SU-DHL-6 (cell line): ENCODE measurements at regions not wholly inside any gene's neighbourhood (a gene's known extent, or its start where the extent isn't known, plus 50 kb on each side); places are given as distances from the start of the nearest gene placed in this dataset.

Experiments
- EZH2phosphoT487 ChIP-seq: fragments of 200-600 bp; sonication (generic), shearing (Covaris generic); conservative IDR thresholded peaks from 2 replicates; pipeline ENCODE4 v1.6.1; 2018; ENCODE audit warnings: mild to moderate bottlenecking, antibody characterized with exemption, low read length, moderate library complexity, mixed read lengths
- TF ChIP-seq, protein P1 (sequence below): fragments of 200-600 bp; sonication (generic); IDR thresholded peaks from one replicate; pipeline ENCODE4 v1.5.1; 2017; ENCODE audit warnings: antibody characterized with exemption, mild to moderate bottlenecking, low read length, moderate library complexity; ENCODE audit not compliant: insufficient read depth, poor library complexity, severe bottlenecking

DNA sequence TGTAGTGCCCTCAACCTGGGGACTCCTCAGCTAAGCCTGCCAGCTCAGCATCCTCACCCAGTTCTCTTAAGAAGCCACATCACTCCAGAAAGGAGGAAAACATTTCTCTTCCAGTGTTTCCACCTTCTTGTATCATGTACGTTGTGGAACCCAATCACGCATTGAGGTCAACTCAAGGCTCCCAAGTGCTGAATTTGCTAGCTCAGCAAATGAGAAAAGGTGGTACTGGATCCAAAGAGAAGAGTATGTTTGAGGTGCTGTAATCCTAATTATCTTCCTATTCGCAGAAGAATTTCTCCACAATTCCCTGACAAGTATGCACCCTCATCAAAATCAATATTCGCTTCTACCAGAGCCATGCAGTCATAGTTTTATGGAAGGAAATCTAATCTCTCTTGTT, 335.0 kb upstream of the C16orf82 start:
- TF ChIP-seq, protein P1, sequence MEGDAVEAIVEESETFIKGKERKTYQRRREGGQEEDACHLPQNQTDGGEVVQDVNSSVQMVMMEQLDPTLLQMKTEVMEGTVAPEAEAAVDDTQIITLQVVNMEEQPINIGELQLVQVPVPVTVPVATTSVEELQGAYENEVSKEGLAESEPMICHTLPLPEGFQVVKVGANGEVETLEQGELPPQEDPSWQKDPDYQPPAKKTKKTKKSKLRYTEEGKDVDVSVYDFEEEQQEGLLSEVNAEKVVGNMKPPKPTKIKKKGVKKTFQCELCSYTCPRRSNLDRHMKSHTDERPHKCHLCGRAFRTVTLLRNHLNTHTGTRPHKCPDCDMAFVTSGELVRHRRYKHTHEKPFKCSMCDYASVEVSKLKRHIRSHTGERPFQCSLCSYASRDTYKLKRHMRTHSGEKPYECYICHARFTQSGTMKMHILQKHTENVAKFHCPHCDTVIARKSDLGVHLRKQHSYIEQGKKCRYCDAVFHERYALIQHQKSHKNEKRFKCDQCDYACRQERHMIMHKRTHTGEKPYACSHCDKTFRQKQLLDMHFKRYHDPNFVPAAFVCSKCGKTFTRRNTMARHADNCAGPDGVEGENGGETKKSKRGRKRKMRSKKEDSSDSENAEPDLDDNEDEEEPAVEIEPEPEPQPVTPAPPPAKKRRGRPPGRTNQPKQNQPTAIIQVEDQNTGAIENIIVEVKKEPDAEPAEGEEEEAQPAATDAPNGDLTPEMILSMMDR, result no peak
- TF ChIP-seq EZH2phosphoT487, result no peak
